NCI-H146 treated with DMSO at 0.1 percent for 48 hours (cell line): ENCODE measurements at regions not wholly inside any gene's neighbourhood (a gene's known extent, or its start where the extent isn't known, plus 50 kb on each side); places are given as distances from the start of the nearest gene placed in this dataset.
"Not testable (repeated sequence)": the region's sequence is repeated elsewhere in the genome, so short reads cannot be mapped to it uniquely, and the experiment has no call there.

Source experiments
- DNase-seq: peaks from one replicate; lab custom pipeline; 2025; ENCODE audit not compliant: unreplicated experiment; lab: John Stamatoyannopoulos, UW

GRCh38 chr6:121748850-121749249 is 313.4 kb downstream of the GJA1 start:
- no peak for DNase-seq

GRCh38 chr6:121755485-121755884 is 320.0 kb downstream of the GJA1 start:
- DNase-seq = no peak

- no peak for DNase-seq
These were observed 321.2 kb downstream of the GJA1 start for GRCh38 chr6:121756666-121757065.

GRCh38 chr6:121759370-121759769 is 323.9 kb downstream of the GJA1 start:
- DNase-seq = no peak

GRCh38 chr6:121760191-121760590 is 324.7 kb downstream of the GJA1 start:
- DNase-seq = no peak

GRCh38 chr6:121760745-121761144 is 325.3 kb downstream of the GJA1 start:
- no peak for DNase-seq

GRCh38 chr6:121764493-121764892 is 329.0 kb downstream of the GJA1 start:
- no peak for DNase-seq

GRCh38 chr6:121765060-121765459 is 329.6 kb downstream of the GJA1 start:
- DNase-seq = no peak

GRCh38 chr6:121767211-121767610 is 331.8 kb downstream of the GJA1 start:
- DNase-seq = no peak

- DNase-seq = no peak
These were observed 335.5 kb downstream of the GJA1 start for GRCh38 chr6:121770943-121771342.

- DNase-seq = no peak
These were observed 336.7 kb downstream of the GJA1 start for GRCh38 chr6:121771937-121772720.

GRCh38 chr6:121776054-121776453 is 340.6 kb downstream of the GJA1 start:
- no peak for DNase-seq

GRCh38 chr6:121780325-121781321 is 345.2 kb downstream of the GJA1 start:
- no peak for DNase-seq

GRCh38 chr6:121791396-121792315 is 356.2 kb downstream of the GJA1 start:
- DNase-seq = no peak

- DNase-seq = no peak
These were observed 359.2 kb downstream of the GJA1 start for GRCh38 chr6:121794630-121795029.

GRCh38 chr6:121797598-121797997 is 362.2 kb downstream of the GJA1 start:
- not testable (repeated sequence) for DNase-seq

GRCh38 chr6:121798126-121798525 is 362.7 kb downstream of the GJA1 start:
- DNase-seq = not testable (repeated sequence)

- no peak for DNase-seq
These were observed 364.1 kb downstream of the GJA1 start for GRCh38 chr6:121799574-121799973.

- no peak for DNase-seq
These were observed 364.6 kb downstream of the GJA1 start for GRCh38 chr6:121800047-121800446.

- DNase-seq = no peak
These were observed 370.7 kb downstream of the GJA1 start for GRCh38 chr6:121806116-121806515.

- no peak for DNase-seq
These were observed 373.8 kb downstream of the GJA1 start for GRCh38 chr6:121809211-121809610.
